ENCODE measurements at regions not wholly inside any gene's neighbourhood (a gene's known extent, or its start where the extent isn't known, plus 50 kb on each side); places are given as distances from the start of the nearest gene placed in this dataset.
"Not testable (repeated sequence)": the region's sequence is repeated elsewhere in the genome, so short reads cannot be mapped to it uniquely, and the experiment has no call there.

DNA sequence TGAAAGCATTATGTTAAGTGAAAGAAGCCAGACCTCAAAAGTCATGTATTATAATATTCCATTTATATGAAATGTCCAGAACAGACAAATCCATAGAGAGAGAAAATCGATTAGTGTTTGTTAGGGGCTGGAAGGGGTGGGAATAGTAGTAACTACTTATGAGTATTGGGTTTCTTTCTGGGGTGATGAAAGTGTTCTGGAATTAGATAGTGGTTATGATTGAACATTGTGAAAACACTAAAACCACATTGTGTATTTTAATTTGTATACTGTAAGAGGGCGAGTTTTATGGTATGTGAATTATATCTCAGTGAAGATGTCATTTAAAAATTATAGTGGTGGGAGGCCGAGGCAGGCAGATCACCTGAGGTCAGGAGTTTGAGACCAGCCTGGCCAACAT is 52.0 kb upstream of the KIF13A start:
- peak; percentile 39 to 49 for DNase-seq (ENCODE audit: low read depth in 2 of 2)
- H4K20me1 ChIP-seq (ENCODE audit: control insufficient read depth, extremely low read depth, insufficient read depth, low read length): no peaks in the 10 kb centered on the region
- peaks cover 8% of the 10 kb centered on the region for H3K4me1 ChIP-seq (ENCODE audit: control insufficient read depth, extremely low read depth, insufficient read depth, low read length)
- TF ChIP-seq, protein P1, sequence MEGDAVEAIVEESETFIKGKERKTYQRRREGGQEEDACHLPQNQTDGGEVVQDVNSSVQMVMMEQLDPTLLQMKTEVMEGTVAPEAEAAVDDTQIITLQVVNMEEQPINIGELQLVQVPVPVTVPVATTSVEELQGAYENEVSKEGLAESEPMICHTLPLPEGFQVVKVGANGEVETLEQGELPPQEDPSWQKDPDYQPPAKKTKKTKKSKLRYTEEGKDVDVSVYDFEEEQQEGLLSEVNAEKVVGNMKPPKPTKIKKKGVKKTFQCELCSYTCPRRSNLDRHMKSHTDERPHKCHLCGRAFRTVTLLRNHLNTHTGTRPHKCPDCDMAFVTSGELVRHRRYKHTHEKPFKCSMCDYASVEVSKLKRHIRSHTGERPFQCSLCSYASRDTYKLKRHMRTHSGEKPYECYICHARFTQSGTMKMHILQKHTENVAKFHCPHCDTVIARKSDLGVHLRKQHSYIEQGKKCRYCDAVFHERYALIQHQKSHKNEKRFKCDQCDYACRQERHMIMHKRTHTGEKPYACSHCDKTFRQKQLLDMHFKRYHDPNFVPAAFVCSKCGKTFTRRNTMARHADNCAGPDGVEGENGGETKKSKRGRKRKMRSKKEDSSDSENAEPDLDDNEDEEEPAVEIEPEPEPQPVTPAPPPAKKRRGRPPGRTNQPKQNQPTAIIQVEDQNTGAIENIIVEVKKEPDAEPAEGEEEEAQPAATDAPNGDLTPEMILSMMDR (conservative IDR thresholded peaks at IDR 0.05 in 1 of 2, IDR thresholded peaks at IDR 0.05 in 1 of 2; ENCODE audit: low read depth in 1 of 2, low read length in 2 of 2): no peak
- TF ChIP-seq EZH2 (IDR thresholded peaks at IDR 0.05; ENCODE audit: low read length, missing control alignments): no peak
- no peak overlapping the region for H2AFZ ChIP-seq (ENCODE audit: low read length)
- H3K79me2 ChIP-seq (ENCODE audit: control insufficient read depth, insufficient read depth, low read length): no peaks in the 10 kb centered on the region
- no peak overlapping the region for H3K27ac ChIP-seq (ENCODE audit: insufficient read depth, low read length)
- no peaks in the 10 kb centered on the region for H3K9me3 ChIP-seq (ENCODE audit: control insufficient read depth, insufficient read depth, low read depth, low read length)
- no peaks in the 10 kb centered on the region for H3K36me3 ChIP-seq (ENCODE audit: control insufficient read depth, insufficient read depth, low read length)
- H3K4me3 ChIP-seq (replicated peaks in 1 of 4; ENCODE audit: control extremely low read depth in 1 of 4, insufficient read depth in 1 of 4, low read depth in 3 of 4, low read length in 4 of 4): no peak overlapping the region
- H3K27me3 ChIP-seq (ENCODE audit: control insufficient read depth, insufficient read depth, low read length): no peaks in the 10 kb centered on the region
- H3K9ac ChIP-seq (ENCODE audit: insufficient read depth, low read length): no peak overlapping the region
- no peak overlapping the region for H3K4me2 ChIP-seq (ENCODE audit: extremely low read depth, insufficient read depth, low read length)

GRCh38 chr6:18038235-18038634 is 50.8 kb upstream of the KIF13A start:
- H3K27ac ChIP-seq (ENCODE audit: insufficient read depth, low read length); H3K27me3 ChIP-seq (ENCODE audit: control insufficient read depth, insufficient read depth, low read length); H3K36me3 ChIP-seq (ENCODE audit: control insufficient read depth, insufficient read depth, low read length); H2AFZ ChIP-seq (ENCODE audit: low read length); H3K9me3 ChIP-seq (ENCODE audit: control insufficient read depth, insufficient read depth, low read depth, low read length); H4K20me1 ChIP-seq (ENCODE audit: control insufficient read depth, extremely low read depth, insufficient read depth, low read length); H3K4me2 ChIP-seq (ENCODE audit: extremely low read depth, insufficient read depth, low read length); DNase-seq (ENCODE audit: low read depth in 2 of 2); H3K4me1 ChIP-seq (ENCODE audit: control insufficient read depth, extremely low read depth, insufficient read depth, low read length); H3K79me2 ChIP-seq (ENCODE audit: control insufficient read depth, insufficient read depth, low read length); H3K4me3 ChIP-seq (replicated peaks in 1 of 4; ENCODE audit: control extremely low read depth in 1 of 4, insufficient read depth in 1 of 4, low read depth in 3 of 4, low read length in 4 of 4); H3K9ac ChIP-seq (ENCODE audit: insufficient read depth, low read length): not testable (repeated sequence)
